ENCODE measurements at regions not wholly inside any gene's neighbourhood (a gene's known extent, or its start where the extent isn't known, plus 50 kb on each side); places are given as distances from the start of the nearest gene placed in this dataset.
"Not testable (repeated sequence)": the region's sequence is repeated elsewhere in the genome, so short reads cannot be mapped to it uniquely, and the experiment has no call there.

DNA sequence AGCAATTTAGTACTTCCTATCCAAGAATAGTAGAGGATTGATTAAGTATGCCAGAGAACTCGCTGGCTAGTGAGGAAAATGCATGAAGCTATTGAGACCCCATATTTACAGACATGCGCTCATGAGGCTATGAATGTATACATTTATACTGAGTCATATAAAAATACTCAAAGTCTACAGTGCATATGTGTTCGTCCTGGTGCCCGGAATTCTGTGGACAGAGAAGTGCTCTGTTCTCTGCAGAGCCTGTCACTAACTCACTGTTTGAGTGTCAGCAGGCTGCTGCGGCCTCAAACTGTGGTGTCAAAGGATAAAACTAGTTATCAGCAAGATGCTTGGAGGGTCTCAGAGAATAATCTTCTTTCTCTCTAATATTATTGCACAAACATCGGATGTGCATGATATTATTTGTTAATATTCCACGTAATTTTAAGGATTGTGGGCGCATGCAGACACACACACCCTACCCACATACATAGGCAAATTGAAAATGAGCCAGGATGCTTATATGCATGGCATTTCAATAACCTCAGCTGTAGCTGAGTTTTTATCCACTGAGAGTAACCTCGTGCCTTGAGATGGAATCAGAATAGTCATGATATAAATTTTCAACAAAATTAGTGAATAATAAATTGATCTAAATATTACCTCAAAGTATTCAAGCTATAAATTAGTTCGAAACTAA lies 50.0 kb upstream of the TSC22D2 start:
- no peak for ATAC-seq

- ATAC-seq = no peak
These were observed 51.0 kb upstream of the TSC22D2 start for GRCh38 chr3:150357140-150357539.

DNA sequence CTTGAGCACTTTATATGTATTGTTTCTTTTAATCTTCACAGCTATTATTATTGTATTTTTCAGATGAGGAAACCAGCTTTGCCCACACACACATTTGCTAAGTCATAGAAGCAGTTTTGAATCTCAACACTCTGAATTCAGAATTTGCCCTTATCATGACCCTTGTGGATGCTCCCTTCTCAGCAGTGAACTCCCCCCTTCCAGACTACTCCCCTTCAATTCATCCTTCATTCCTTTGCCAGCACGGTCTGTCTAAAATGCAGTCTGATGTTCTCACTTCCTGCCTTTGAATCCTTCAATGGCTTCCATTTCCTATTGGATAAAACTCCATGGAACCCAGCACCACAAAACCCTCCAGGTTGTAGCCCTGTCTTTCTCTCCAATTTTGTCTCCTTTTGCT lies 52.5 kb upstream of the TSC22D2 start:
- ATAC-seq = no peak

DNA sequence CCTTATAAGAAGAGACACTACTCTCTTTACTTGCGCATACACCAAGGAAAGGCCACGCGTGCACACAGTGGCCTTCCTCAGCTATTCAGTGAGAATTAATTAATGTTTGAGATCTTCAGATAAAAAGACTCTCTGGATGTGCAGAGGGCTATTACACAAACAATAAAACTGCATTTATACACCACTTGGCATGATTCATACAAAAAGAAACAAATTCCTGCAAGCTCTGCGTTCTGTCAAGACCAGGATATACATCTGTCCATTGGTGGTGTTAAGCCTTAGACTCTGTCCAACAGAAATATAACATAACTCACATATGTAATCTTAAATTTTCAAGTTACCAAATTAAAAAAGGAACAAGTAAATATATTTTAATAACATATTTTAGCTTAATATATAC lies 55.2 kb upstream of the TSC22D2 start:
- ATAC-seq = no peak

- ATAC-seq = no peak
These were observed 56.7 kb upstream of the TSC22D2 start for GRCh38 chr3:150351398-150351797.

DNA sequence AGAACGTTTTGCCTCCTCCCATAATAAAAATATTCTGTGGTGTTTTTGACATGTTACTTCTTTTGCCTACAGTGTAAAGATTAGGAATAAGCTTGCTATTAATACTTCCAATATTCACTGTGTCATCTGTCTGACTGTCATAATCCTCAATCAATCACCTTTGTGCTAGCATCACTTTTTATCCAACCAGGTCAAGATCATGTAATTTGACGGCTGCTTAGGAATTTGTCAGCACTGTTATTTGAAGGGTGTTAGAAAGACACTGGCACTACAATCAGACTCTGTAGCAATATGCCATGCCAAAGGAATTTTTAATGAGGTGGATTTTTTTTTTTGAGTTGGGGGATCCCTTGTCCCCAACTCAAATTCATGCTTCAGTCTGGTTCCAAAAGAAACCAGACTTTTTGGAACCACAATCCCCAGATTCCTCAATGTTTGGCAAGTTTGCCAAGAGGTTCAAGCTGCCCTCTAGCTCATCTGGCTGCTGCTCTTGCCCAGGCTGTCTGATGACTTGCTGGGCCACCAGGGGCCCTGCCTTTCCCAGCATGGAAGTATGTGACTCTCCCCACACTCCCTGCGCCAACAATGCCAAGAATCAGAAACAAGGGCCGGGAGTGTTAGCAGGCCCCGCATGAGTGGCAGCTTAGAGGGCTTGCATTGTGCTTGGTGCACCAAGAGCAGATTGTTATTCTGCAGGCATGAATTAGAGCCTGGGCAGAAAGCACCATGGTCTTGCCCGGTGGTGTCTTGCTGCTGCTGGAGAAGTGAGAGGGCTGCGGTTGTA lies 58.6 kb upstream of the TSC22D2 start:
- ATAC-seq = no peak

- peak; percentile 38 to 49 for ATAC-seq
These were observed 59.6 kb upstream of the TSC22D2 start for GRCh38 chr3:150348500-150348899.

DNA sequence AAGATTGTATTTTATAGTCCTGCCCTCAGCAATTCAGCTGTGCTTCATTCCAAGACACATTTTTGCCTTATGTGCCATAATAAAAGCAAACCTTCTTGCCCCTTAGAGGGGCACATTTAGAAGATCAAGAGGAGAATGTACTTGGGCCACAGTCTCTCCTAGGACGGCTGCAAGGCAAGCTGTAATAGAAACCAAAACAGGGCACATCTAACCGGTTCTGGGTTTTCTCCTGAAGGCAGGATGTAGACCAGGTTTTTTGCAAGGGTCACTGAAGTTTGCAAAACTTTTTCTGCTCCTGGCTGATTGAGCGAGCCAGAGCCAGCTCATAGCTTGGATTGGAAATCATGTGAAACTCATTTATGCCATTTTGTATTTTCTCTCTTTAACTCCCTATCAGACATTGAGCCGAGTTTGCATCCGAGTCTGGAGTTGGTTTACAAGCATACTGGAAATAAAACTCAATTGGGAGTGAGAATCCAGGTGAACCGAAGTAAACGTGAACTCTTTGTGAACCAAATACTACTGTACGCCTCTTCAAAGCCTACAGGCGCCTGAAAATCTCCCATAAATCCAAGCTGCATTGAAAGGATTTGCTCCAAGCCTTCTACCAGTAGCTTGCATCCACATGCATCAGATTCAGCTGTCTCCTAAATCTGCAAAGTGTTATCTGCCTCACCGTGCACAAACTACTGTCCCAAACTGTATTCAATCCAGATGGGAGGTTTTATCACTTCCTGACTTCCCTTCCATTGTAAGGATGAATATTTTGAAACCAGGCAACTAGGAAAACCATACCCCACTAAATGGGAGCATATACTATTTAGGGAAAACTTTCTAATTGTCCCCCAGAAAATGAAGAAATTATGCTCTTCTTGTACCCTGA lies 60.9 kb upstream of the TSC22D2 start:
- ATAC-seq = no peak

GRCh38 chr3:150346266-150346665 lies 61.8 kb upstream of the TSC22D2 start:
- no peak for ATAC-seq

DNA sequence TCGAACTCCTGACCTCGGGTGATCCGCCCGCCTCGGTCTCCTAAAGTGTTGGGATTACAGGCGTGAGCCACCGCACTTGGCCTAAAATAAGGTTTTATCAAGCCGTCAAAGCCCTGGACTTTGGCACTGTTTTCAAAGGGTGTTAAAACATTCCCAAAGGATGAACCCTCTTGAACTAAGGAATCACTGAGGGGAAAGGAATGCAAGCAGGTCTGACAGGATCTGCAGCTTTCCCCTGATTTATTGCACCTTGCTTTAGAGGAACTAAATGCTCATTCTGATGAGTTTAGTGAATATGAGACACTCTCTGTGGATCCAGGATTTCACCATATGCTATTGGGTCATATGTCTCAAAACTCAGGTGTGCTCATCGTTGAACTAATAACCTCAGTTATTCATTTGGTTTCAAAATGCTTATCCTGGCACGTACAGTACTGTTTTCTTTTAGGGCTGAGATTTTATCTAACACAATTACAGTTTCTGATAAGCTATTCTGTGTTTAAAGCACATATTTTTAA lies 63.0 kb upstream of the TSC22D2 start:
- no peak for ATAC-seq

DNA sequence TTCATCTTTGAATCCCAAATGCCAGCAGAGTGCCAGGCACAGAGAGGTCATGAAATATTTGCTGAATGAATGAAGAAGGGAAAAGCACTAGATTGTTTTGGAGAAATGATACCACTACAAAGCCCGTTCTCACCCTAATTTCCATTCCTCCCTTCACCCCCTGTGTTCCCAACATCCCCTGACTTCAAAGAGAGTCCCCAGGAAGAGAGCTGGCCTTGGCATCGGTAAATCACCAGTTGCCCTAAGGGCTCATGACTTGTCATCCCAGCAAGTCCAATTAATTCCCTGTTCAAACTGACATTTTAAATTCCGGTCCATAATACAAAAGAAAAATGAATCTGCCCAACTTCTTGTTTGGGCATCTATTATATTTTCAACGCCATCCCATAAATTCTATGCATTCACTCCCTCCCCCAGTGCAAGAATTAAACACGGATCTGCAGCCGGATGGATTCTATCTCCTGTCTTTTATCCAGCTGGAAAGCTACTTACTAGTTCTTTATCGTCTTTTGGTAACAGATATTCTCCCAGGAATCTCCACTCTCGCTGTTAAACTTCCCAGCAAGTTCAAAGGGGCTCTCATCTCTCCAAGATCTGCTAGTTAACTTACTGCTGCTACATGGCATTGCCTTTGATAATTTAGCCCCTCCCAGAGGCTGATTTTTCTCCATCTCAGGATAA lies 63.9 kb upstream of the TSC22D2 start:
- no peak for ATAC-seq

DNA sequence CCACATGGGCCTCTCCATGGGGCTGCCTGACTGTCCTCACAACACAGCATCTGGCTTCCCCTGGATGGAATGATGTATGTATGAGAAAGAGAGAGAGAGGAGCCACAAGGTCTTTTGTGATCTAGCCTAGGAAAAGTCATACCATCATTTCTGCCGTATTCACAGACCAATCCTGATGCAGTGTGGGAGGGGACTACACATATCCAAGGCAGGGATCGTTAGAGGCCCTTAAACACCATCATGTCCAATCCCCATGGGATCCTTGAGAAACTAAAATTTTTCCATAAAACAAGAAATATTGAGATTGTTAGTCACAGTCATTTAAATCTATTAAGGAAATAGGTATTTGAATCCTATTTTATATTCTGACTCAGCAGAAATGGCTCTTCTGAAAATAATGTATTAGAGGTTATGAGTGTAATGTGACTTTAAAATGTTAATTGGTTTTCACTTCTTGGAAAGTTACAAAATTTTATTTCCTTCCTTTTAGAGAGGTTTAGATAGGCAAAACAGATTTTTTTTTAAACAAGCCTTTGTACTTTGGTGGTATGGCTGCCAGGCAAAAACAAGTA lies 65.1 kb upstream of the TSC22D2 start:
- ATAC-seq = no peak

DNA sequence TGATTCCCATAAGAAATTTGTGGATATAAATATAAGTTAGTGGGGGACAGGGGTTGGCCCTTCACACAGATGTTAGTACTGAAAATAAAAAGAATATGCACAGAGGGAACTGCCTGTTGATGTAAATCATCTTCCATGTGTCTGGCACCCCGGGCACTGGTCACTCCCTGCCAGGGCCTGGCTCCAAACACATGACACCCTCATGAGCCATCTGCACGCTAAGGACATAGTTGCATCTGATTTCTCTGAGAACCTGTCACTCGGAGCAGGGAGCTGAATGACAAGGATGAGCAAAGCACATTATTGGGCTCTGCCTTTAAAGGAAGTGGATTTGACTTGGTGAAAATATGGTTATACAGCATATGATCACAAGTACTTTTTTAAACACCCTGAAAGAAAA lies 66.2 kb upstream of the TSC22D2 start:
- ATAC-seq = no peak

- ATAC-seq = not testable (repeated sequence)
These were observed 71.7 kb upstream of the TSC22D2 start for GRCh38 chr3:150336363-150336762.

GRCh38 chr3:150335631-150336030 lies 72.5 kb upstream of the TSC22D2 start:
- ATAC-seq = no peak

DNA sequence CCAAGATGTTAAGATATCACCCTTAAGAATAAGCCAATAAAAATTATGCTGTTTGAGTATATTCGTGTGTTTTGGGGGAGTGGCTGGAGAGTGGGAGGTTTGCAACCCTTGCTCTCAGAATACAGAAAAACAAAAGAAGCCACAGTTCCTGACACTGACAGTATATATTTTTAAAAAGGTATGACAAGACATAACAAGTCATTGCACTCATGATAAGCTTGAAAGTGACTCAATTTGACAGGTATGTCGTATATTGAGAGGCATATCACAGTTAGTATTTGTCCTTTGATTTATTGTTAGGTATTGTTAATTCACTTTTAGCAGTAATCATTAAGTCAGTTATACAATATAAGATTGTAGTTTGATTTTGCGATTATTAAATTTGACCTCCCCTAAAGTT lies 73.1 kb upstream of the TSC22D2 start:
- ATAC-seq = no peak

GRCh38 chr3:150333477-150333876 lies 74.6 kb upstream of the TSC22D2 start:
- ATAC-seq = no peak

GRCh38 chr3:150331978-150332568 lies 76.0 kb upstream of the TSC22D2 start:
- no peak for ATAC-seq

DNA sequence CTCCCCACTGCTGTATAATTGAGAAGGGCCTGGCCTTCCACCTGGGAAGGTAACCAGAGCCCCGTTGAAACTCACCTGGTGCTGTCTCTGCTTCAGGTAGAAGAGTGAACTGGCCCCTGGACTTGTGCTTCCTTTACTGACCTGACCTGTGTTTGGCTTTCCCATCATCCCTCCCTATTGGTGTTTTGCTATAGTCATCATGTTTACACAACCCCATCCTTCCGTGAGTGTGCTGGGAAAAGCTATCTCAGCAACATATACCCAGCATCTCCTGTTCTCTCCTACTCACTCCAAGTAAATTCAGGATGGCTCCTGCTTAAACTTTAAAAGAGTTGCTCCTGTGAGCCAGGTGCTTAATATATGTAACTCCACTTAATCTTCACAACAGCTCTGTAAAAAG lies 77.2 kb upstream of the TSC22D2 start:
- no peak for ATAC-seq

DNA sequence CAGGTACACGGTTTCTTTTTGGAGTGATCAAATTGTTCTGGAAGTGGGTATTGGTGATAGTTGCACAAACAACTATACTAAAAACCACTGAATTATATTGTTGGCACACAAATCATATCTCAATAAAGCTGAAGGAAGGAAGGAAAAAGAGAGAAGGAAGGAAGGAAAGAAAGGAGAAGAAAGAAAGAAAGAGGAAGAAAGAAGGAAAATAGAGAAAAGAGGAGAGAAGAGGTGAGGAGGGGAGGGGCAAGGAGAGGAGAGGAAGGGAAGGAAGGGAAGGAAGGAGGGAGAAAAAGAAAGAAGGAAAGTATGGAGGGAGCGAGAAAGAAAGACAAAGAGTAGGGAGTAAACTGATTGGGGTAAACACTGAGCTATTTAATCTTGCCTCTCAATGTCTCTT lies 77.9 kb upstream of the TSC22D2 start:
- ATAC-seq = no peak

GRCh38 chr3:150329408-150329807 lies 78.7 kb upstream of the TSC22D2 start:
- ATAC-seq = peak; percentile 51 to 53

DNA sequence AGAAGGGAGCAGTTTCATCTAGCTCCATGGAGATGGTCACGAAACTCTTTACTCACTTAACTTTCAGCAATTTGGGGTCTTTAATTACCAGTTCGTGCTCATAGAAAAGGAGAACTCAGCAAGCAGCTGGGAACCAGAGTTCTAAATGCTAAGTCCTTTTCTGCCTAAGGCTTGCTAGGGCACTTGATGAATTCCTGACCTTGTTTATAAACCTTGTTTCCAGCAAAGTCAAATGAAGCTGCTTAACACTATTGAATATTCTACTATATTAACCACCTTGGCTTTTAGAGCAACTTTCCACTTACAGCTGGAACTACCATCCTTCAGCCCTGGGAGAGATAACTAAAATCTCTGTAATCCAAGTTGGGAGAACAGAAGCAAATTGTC lies 79.5 kb upstream of the TSC22D2 start:
- no peak for ATAC-seq

Measured in activated CD4-positive, CD25-positive, alpha-beta regulatory T cell treated with anti-CD3 and anti-CD28 coated beads, Interleukin-2, amount 50 U/mL, for 24 hours (primary cell).